AG09309 (cell line): ENCODE measurements at regions not wholly inside any gene's neighbourhood (a gene's known extent, or its start where the extent isn't known, plus 50 kb on each side); places are given as distances from the start of the nearest gene placed in this dataset.

Experiments
- DNase-seq: peaks from one replicate; pipeline ENCODE4 v3.0.0-alpha.2; 2010; ENCODE audit warnings: low read depth
- H3K4me3 ChIP-seq: 2 replicates; pipeline ENCODE4 v1.5.1; 2011; ENCODE audit warnings: mild to moderate bottlenecking, low read depth, low read length, moderate library complexity; ENCODE audit not compliant: control insufficient read depth
- TF ChIP-seq, protein P1 (sequence below): IDR thresholded peaks from 2 replicates; pipeline ENCODE4 v1.5.1; 2011; ENCODE audit warnings: mild to moderate bottlenecking, low read depth, low read length, inconsistent platforms; ENCODE audit not compliant: insufficient read depth, control insufficient read depth; ENCODE audit errors: missing control alignments

- no peak for DNase-seq
- H3K4me3 ChIP-seq = no peak overlapping the region
- TF ChIP-seq, protein P1, sequence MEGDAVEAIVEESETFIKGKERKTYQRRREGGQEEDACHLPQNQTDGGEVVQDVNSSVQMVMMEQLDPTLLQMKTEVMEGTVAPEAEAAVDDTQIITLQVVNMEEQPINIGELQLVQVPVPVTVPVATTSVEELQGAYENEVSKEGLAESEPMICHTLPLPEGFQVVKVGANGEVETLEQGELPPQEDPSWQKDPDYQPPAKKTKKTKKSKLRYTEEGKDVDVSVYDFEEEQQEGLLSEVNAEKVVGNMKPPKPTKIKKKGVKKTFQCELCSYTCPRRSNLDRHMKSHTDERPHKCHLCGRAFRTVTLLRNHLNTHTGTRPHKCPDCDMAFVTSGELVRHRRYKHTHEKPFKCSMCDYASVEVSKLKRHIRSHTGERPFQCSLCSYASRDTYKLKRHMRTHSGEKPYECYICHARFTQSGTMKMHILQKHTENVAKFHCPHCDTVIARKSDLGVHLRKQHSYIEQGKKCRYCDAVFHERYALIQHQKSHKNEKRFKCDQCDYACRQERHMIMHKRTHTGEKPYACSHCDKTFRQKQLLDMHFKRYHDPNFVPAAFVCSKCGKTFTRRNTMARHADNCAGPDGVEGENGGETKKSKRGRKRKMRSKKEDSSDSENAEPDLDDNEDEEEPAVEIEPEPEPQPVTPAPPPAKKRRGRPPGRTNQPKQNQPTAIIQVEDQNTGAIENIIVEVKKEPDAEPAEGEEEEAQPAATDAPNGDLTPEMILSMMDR = no peak
These were observed 74.0 kb upstream of the RALGPS2 start for GRCh38 chr1:178650934-178651511.

DNA sequence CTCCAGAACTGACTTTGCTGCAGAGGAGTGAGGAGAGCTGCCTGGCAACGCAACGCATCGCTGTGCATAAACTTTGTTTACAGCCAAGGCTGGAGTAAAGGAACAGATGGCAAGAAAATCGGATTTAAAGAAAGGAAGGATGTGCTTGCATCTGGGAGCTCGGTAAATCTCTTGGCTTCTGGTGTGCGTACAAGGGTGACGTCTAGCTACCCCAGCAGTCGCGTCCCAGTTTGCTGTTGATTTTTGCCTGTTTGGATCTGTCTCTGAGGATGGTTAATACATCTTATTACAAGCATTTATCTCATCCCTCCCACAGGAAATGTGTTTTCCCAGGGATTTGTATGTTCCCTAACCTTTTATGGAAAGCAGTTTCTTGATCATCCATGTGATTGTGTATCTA is 73.3 kb upstream of the RALGPS2 start:
- TF ChIP-seq, protein P1 = no peak
- H3K4me3 ChIP-seq = no peak overlapping the region
- no peak for DNase-seq

GRCh38 chr1:178652506-178653490 is 72.2 kb upstream of the RALGPS2 start:
- TF ChIP-seq, protein P1 = no peak
- DNase-seq = no peak

DNA sequence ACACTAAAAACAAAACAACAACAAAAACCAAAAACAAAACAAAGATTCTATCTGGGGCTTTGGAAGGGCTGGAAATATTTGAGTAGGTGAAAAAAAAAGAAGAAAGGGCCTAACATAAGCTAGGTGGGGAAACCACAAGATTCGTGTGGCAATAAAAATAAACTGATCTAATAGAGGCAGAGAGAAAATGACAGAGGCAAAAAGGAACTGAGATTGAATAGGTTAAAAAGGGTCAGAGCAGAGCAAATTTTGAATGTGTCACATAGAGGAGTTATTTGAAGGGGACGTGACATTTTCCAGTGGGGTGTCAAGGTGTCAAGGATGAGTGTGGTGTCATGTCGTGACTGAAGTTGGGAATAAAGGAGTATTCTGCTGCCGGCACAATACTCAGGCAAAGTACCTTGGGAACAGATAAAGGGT is 65.2 kb upstream of the RALGPS2 start:
- TF ChIP-seq, protein P1 = no peak
- no peak for DNase-seq
- H3K4me3 ChIP-seq = no peak overlapping the region

More at GRCh38 chr1:178652506-178653490, 72.2 kb upstream of the RALGPS2 start:
- no peak overlapping the region for H3K4me3 ChIP-seq

- DNase-seq = no peak
- TF ChIP-seq, protein P1 = no peak
- no peak overlapping the region for H3K4me3 ChIP-seq
These were observed 64.6 kb upstream of the RALGPS2 start for GRCh38 chr1:178660461-178660860.

- TF ChIP-seq, protein P1 = no peak
- no peak for DNase-seq
- no peak overlapping the region for H3K4me3 ChIP-seq
These were observed 60.8 kb upstream of the RALGPS2 start for GRCh38 chr1:178664278-178664677.
